IMR-90 (cell line): ENCODE measurements at regions not wholly inside any gene's neighbourhood (a gene's known extent, or its start where the extent isn't known, plus 50 kb on each side); places are given as distances from the start of the nearest gene placed in this dataset.

ENCODE experiments used
- ATAC-seq: fragments of 200-7000 bp; cut with Tn5 transposase; 2 replicates; pipeline ENCODE4 v1.9.1; 2020; ENCODE audit warnings: low read depth, mild to moderate bottlenecking, moderate library complexity
- BruUV-seq: library from RNA; stranded (reverse); fragments of 400-500 nt; replicated peaks from 2 replicates; lab custom pipeline; 2021; lab: Mats Ljungman, UMichigan
- CTCF ChIA-PET: fragments of 300-600 bp; formaldehyde crosslinking; extraction: SDS; loops from one replicate; lab custom pipeline; 2021; ENCODE audit warnings: antibody characterized with exemption; lab: Yijun Ruan, JAX
- POLR2A ChIA-PET: fragments of 300-600 bp; sonication (Branson Sonifier 250); formaldehyde crosslinking; loops from one replicate; lab custom pipeline; 2022; ENCODE audit warnings: antibody characterized with exemption; ENCODE audit not compliant: unreplicated experiment; lab: Charles Lee
- DNase-seq: peaks from one replicate; pipeline ENCODE4 v3.0.0; 2013
- H2AFZ ChIP-seq: replicated peaks from 2 replicates; pipeline ENCODE3; 2013; ENCODE audit warnings: low read length, mild to moderate bottlenecking; ENCODE audit not compliant: poor library complexity
- H2AK5ac ChIP-seq: 2 replicates; pipeline ENCODE4 v1.6.1; 2013; ENCODE audit warnings: low read depth, low read length, inconsistent platforms
- H2AK9ac ChIP-seq: replicated peaks from 2 replicates; pipeline ENCODE3; 2013; ENCODE audit warnings: mild to moderate bottlenecking, low read depth, low read length, moderate library complexity; ENCODE audit not compliant: poor library complexity
- H2BK120ac ChIP-seq: 2 replicates; pipeline ENCODE4 v1.6.1; 2013; ENCODE audit warnings: low read depth, low read length, inconsistent platforms
- H2BK15ac ChIP-seq: 3 replicates; pipeline ENCODE4 v1.6.1; 2013; ENCODE audit warnings: low read depth, low read length, inconsistent platforms
- H2BK20ac ChIP-seq: 2 replicates; pipeline ENCODE4 v1.6.1; 2013; ENCODE audit warnings: low read depth, mild to moderate bottlenecking, inconsistent platforms, low read length, moderate library complexity
- H2BK5ac ChIP-seq: 2 replicates; pipeline ENCODE4 v1.6.1; 2013; ENCODE audit warnings: mild to moderate bottlenecking, low read depth, low read length, inconsistent platforms; ENCODE audit not compliant: poor library complexity, severe bottlenecking
- H3K14ac ChIP-seq: replicated peaks from 2 replicates; pipeline ENCODE4 v1.6.1; 2013; ENCODE audit warnings: low read depth, low read length, inconsistent platforms
- H3K18ac ChIP-seq: 2 replicates; pipeline ENCODE4 v1.6.1; 2013; ENCODE audit warnings: low read depth, low read length, control low read depth
- H3K23ac ChIP-seq: 2 replicates; pipeline ENCODE4 v1.6.1; 2013; ENCODE audit warnings: low read depth, low read length, inconsistent platforms
- H3K27ac ChIP-seq: 2 replicates; pipeline ENCODE4 v1.5.1; 2013; ENCODE audit warnings: mild to moderate bottlenecking, control low read depth, low read length; ENCODE audit not compliant: insufficient read depth
- H3K27me3 ChIP-seq: 2 replicates; pipeline ENCODE4 v1.6.1; 2013; ENCODE audit warnings: low read length; ENCODE audit not compliant: control insufficient read depth, insufficient read depth
- H3K36me3 ChIP-seq: 2 replicates; pipeline ENCODE4 v1.6.1; 2013; ENCODE audit warnings: low read length, mixed read lengths; ENCODE audit not compliant: control insufficient read depth, insufficient read depth
- H3K4ac ChIP-seq: 2 replicates; pipeline ENCODE4 v1.6.1; 2013; ENCODE audit warnings: low read depth, low read length, inconsistent platforms
- H3K4me1 ChIP-seq: 2 replicates; pipeline ENCODE4 v1.6.1; 2013; ENCODE audit warnings: low read length, mixed read lengths; ENCODE audit not compliant: control insufficient read depth, insufficient read depth
- H3K4me2 ChIP-seq: 2 replicates; pipeline ENCODE4 v1.6.1; 2013; ENCODE audit warnings: low read depth, mild to moderate bottlenecking, control low read depth, low read length, moderate library complexity
- H3K4me3 ChIP-seq: 2 replicates; pipeline ENCODE4 v1.5.1; 2013; ENCODE audit warnings: low read depth, mild to moderate bottlenecking, control low read depth, low read length, moderate library complexity; ENCODE audit not compliant: insufficient read depth
- H3K56ac ChIP-seq: 2 replicates; pipeline ENCODE4 v1.6.1; 2013; ENCODE audit warnings: low read length, inconsistent platforms; ENCODE audit not compliant: insufficient read depth; ENCODE audit errors: extremely low read depth
- H3K79me1 ChIP-seq, 2 experiments: 2 replicates each; pipeline ENCODE4 v1.6.1; 2013; ENCODE audit warnings: low read length in 2 of 2, inconsistent platforms in 1 of 2, low read depth in 1 of 2
- H3K9ac ChIP-seq: 2 replicates; pipeline ENCODE4 v1.6.1; 2013; ENCODE audit warnings: low read depth, low read length, control low read depth
- H3K9me1 ChIP-seq: 2 replicates; pipeline ENCODE4 v1.6.1; 2013; ENCODE audit warnings: low read length, inconsistent platforms; ENCODE audit not compliant: insufficient read depth
- H3K9me3 ChIP-seq: 2 replicates; pipeline ENCODE4 v1.6.1; 2013; ENCODE audit warnings: low read length; ENCODE audit not compliant: control insufficient read depth, insufficient read depth
- H4K20me1 ChIP-seq: 2 replicates; pipeline ENCODE4 v1.6.1; 2013; ENCODE audit warnings: low read length, inconsistent platforms; ENCODE audit not compliant: insufficient read depth
- H4K5ac ChIP-seq: 2 replicates; pipeline ENCODE4 v1.6.1; 2013; ENCODE audit warnings: mild to moderate bottlenecking, low read depth, low read length, control low read depth
- H4K8ac ChIP-seq, 2 experiments: 2 replicates each; pipeline ENCODE4 v1.6.1; 2013; ENCODE audit warnings: low read depth in 2 of 2, low read length in 2 of 2, control low read depth in 1 of 2, inconsistent platforms in 1 of 2
- H4K91ac ChIP-seq: 2 replicates; pipeline ENCODE4 v1.6.1; 2013; ENCODE audit warnings: low read depth, low read length, inconsistent platforms; ENCODE audit not compliant: insufficient read depth
- NFE2L2 ChIP-seq: fragments of 150-350 bp; IDR thresholded peaks from 2 replicates; pipeline ENCODE4 v1.6.1; 2016; ENCODE audit warnings: low read depth, mild to moderate bottlenecking, low read length
- RAD21 ChIP-seq: IDR thresholded peaks from 2 replicates; pipeline ENCODE4 v1.6.1; 2012; ENCODE audit warnings: low read length, improper control_type of control experiment
- RCOR1 ChIP-seq: IDR thresholded peaks from 2 replicates; pipeline ENCODE4 v1.6.1; 2012; ENCODE audit warnings: mild to moderate bottlenecking, low read length, improper control_type of control experiment; ENCODE audit not compliant: insufficient replicate concordance
- WGBS, 2 experiments: methylation state at CpG; one replicate each; pipeline versions ENCODE4 v1.1.5 to v1.1.7; 2013; ENCODE audit warnings: missing lambda C conversion rate in 2 of 2; ENCODE audit not compliant: insufficient read length in 1 of 2; ENCODE audit errors: extremely low coverage in 2 of 2; 5-methylcytosine and 5-hydroxymethylcytosine counted together
- dilution Hi-C: fragments of 300-500 bp; cut with HindIII; formaldehyde crosslinking; loops from one replicate; pipeline ENCODE4 v1.14.3; 2018; ENCODE audit warnings: low sequenced_read_pairs; ENCODE audit not compliant: unreplicated experiment
- in situ Hi-C: fragments of 300-500 bp; cut with MboI; formaldehyde crosslinking; loops from 3 replicates; pipeline ENCODE4 v1.14.3; 2019; ENCODE audit warnings: low sequenced_read_pairs, inconsistent platforms, mixed read lengths
- intact Hi-C: fragments of 100-400 bp; cut with micrococcal nuclease; formaldehyde crosslinking; loops from 2 replicates; pipeline ENCODE4 v1.10.0; 2022

GRCh38 chr6:6858533-6858982 is 249.2 kb upstream of the RREB1 start:
- H4K91ac ChIP-seq: no peak overlapping the region
- H3K4ac ChIP-seq: no peak overlapping the region
- H2BK15ac ChIP-seq: no peak overlapping the region
- intact Hi-C loops: loop anchor here (10.0 kb wide), 1 partner anchor 246 kb away; the partner anchor contains the start of gene RREB1
- ATAC-seq (no peak), DNase-seq (no peak)
- dilution Hi-C loops: no loop called here
- H3K23ac ChIP-seq: no peak overlapping the region
- H3K9me3 ChIP-seq: no peaks in the 10 kb centered on the region
- H3K27ac ChIP-seq: no peak overlapping the region
- H2AK5ac ChIP-seq: no peak overlapping the region
- no peaks in the 10 kb centered on the region for H3K79me1 ChIP-seq
- no peak overlapping the region for H3K4me3 ChIP-seq
- H3K36me3 ChIP-seq: no peaks in the 10 kb centered on the region
- BruUV-seq: no TSS peak
- no peak overlapping the region for H4K8ac ChIP-seq
- no peak overlapping the region for H2AK9ac ChIP-seq
- no peak overlapping the region for H3K56ac ChIP-seq
- no CpG with 5 or more reads among the region's 12 CpGs for WGBS, 2 experiments
- no peak overlapping the region for H3K9ac ChIP-seq
- POLR2A ChIA-PET: no interaction called here
- H3K9me1 ChIP-seq: no peaks in the 10 kb centered on the region
- in situ Hi-C loops: no loop called here
- H3K14ac ChIP-seq: no peak overlapping the region
- H2AFZ ChIP-seq: no peak overlapping the region
- no peak overlapping the region for H4K5ac ChIP-seq
- H3K4me1 ChIP-seq: peaks cover 9% of the 10 kb centered on the region
- no peak overlapping the region for H3K18ac ChIP-seq
- H3K4me2 ChIP-seq: no peak overlapping the region
- no peak overlapping the region for H2BK5ac ChIP-seq
- H2BK20ac ChIP-seq: no peak overlapping the region
- no peaks in the 10 kb centered on the region for H4K20me1 ChIP-seq
- CTCF ChIA-PET: no interaction called here
- TF ChIP-seq RAD21 (no peak), RCOR1 (no peak), NFE2L2 (no peak)
- H3K27me3 ChIP-seq: no peaks in the 10 kb centered on the region
- H2BK120ac ChIP-seq: no peak overlapping the region
